Keratinocyte (primary cell): ENCODE measurements at regions not wholly inside any gene's neighbourhood (a gene's known extent, or its start where the extent isn't known, plus 50 kb on each side); places are given as distances from the start of the nearest gene placed in this dataset.

Experiments
- CTCF ChIP-seq, 3 experiments: IDR thresholded peaks in 1 of 3; conservative IDR thresholded peaks in 1 of 3; optimal IDR thresholded peaks in 1 of 3; 2 replicates in 2 of 3; 3 replicates in 1 of 3; pipeline versions ENCODE3 to v1.5.1; 2011; ENCODE audit warnings: low read length in 3 of 3, mild to moderate bottlenecking in 3 of 3, moderate library complexity in 2 of 3, control low read depth in 1 of 3, inconsistent platforms in 1 of 3; ENCODE audit not compliant: insufficient read depth in 2 of 3; ENCODE audit errors: extremely low read depth in 1 of 3
- EZH2 ChIP-seq: IDR thresholded peaks from one replicate; pipeline ENCODE4 v1.6.1; 2012; ENCODE audit warnings: inconsistent platforms, mild to moderate bottlenecking, low read length, moderate library complexity

DNA sequence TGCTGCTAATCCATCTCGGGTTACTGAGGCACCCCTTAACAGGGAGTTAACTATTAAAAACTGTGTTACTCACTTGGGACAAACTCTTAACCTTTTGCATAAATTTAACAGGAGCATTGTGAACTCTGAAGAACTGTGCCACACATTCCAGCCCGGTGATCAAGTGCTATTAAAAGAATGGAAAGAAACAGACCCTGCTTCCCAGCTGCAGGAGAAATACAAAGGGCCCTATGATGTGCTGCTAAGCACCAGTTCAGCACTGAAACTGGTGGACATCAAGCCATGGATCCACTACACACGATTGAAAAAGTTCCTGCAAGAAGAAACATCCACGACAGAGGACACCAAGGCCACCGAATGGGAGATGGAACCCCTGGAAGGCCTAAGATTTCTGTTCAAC lies 114.7 kb upstream of the PLCL2 start:
- TF ChIP-seq CTCF (optimal IDR thresholded peaks at IDR 0.05 in 1 of 3, IDR thresholded peaks at IDR 0.05 in 1 of 3, conservative IDR thresholded peaks at IDR 0.05 in 1 of 3; ENCODE audit: extremely low read depth in 1 of 3, insufficient read depth in 2 of 3, low read length in 3 of 3), result no peak
- no peak for TF ChIP-seq EZH2
